IMR-90 (cell line): ENCODE measurements at regions not wholly inside any gene's neighbourhood (a gene's known extent, or its start where the extent isn't known, plus 50 kb on each side); places are given as distances from the start of the nearest gene placed in this dataset.
"Not testable (repeated sequence)": the region's sequence is repeated elsewhere in the genome, so short reads cannot be mapped to it uniquely, and the experiment has no call there.

ENCODE experiments used
- ATAC-seq: fragments of 200-7000 bp; cut with Tn5 transposase; 2 replicates; pipeline ENCODE4 v1.9.1; 2020; ENCODE audit warnings: low read depth, mild to moderate bottlenecking, moderate library complexity
- BruUV-seq: library from RNA; stranded (reverse); fragments of 400-500 nt; replicated peaks from 2 replicates; lab custom pipeline; 2021; lab: Mats Ljungman, UMichigan
- CTCF ChIA-PET: fragments of 300-600 bp; formaldehyde crosslinking; extraction: SDS; loops from one replicate; lab custom pipeline; 2021; ENCODE audit warnings: antibody characterized with exemption; lab: Yijun Ruan, JAX
- POLR2A ChIA-PET: fragments of 300-600 bp; sonication (Branson Sonifier 250); formaldehyde crosslinking; loops from one replicate; lab custom pipeline; 2022; ENCODE audit warnings: antibody characterized with exemption; ENCODE audit not compliant: unreplicated experiment; lab: Charles Lee
- DNase-seq: peaks from one replicate; pipeline ENCODE4 v3.0.0; 2013
- H2AFZ ChIP-seq: replicated peaks from 2 replicates; pipeline ENCODE3; 2013; ENCODE audit warnings: low read length, mild to moderate bottlenecking; ENCODE audit not compliant: poor library complexity
- H2AK5ac ChIP-seq: 2 replicates; pipeline ENCODE4 v1.6.1; 2013; ENCODE audit warnings: low read depth, low read length, inconsistent platforms
- H2AK9ac ChIP-seq: replicated peaks from 2 replicates; pipeline ENCODE3; 2013; ENCODE audit warnings: mild to moderate bottlenecking, low read depth, low read length, moderate library complexity; ENCODE audit not compliant: poor library complexity
- H2BK120ac ChIP-seq: 2 replicates; pipeline ENCODE4 v1.6.1; 2013; ENCODE audit warnings: low read depth, low read length, inconsistent platforms
- H2BK15ac ChIP-seq: 3 replicates; pipeline ENCODE4 v1.6.1; 2013; ENCODE audit warnings: low read depth, low read length, inconsistent platforms
- H2BK20ac ChIP-seq: 2 replicates; pipeline ENCODE4 v1.6.1; 2013; ENCODE audit warnings: low read depth, mild to moderate bottlenecking, inconsistent platforms, low read length, moderate library complexity
- H2BK5ac ChIP-seq: 2 replicates; pipeline ENCODE4 v1.6.1; 2013; ENCODE audit warnings: mild to moderate bottlenecking, low read depth, low read length, inconsistent platforms; ENCODE audit not compliant: poor library complexity, severe bottlenecking
- H3K14ac ChIP-seq: replicated peaks from 2 replicates; pipeline ENCODE4 v1.6.1; 2013; ENCODE audit warnings: low read depth, low read length, inconsistent platforms
- H3K18ac ChIP-seq: 2 replicates; pipeline ENCODE4 v1.6.1; 2013; ENCODE audit warnings: low read depth, low read length, control low read depth
- H3K23ac ChIP-seq: 2 replicates; pipeline ENCODE4 v1.6.1; 2013; ENCODE audit warnings: low read depth, low read length, inconsistent platforms
- H3K27ac ChIP-seq: 2 replicates; pipeline ENCODE4 v1.5.1; 2013; ENCODE audit warnings: mild to moderate bottlenecking, control low read depth, low read length; ENCODE audit not compliant: insufficient read depth
- H3K27me3 ChIP-seq: 2 replicates; pipeline ENCODE4 v1.6.1; 2013; ENCODE audit warnings: low read length; ENCODE audit not compliant: control insufficient read depth, insufficient read depth
- H3K36me3 ChIP-seq: 2 replicates; pipeline ENCODE4 v1.6.1; 2013; ENCODE audit warnings: low read length, mixed read lengths; ENCODE audit not compliant: control insufficient read depth, insufficient read depth
- H3K4ac ChIP-seq: 2 replicates; pipeline ENCODE4 v1.6.1; 2013; ENCODE audit warnings: low read depth, low read length, inconsistent platforms
- H3K4me1 ChIP-seq: 2 replicates; pipeline ENCODE4 v1.6.1; 2013; ENCODE audit warnings: low read length, mixed read lengths; ENCODE audit not compliant: control insufficient read depth, insufficient read depth
- H3K4me2 ChIP-seq: 2 replicates; pipeline ENCODE4 v1.6.1; 2013; ENCODE audit warnings: low read depth, mild to moderate bottlenecking, control low read depth, low read length, moderate library complexity
- H3K4me3 ChIP-seq: 2 replicates; pipeline ENCODE4 v1.5.1; 2013; ENCODE audit warnings: low read depth, mild to moderate bottlenecking, control low read depth, low read length, moderate library complexity; ENCODE audit not compliant: insufficient read depth
- H3K56ac ChIP-seq: 2 replicates; pipeline ENCODE4 v1.6.1; 2013; ENCODE audit warnings: low read length, inconsistent platforms; ENCODE audit not compliant: insufficient read depth; ENCODE audit errors: extremely low read depth
- H3K79me1 ChIP-seq, 2 experiments: 2 replicates each; pipeline ENCODE4 v1.6.1; 2013; ENCODE audit warnings: low read length in 2 of 2, inconsistent platforms in 1 of 2, low read depth in 1 of 2
- H3K9ac ChIP-seq: 2 replicates; pipeline ENCODE4 v1.6.1; 2013; ENCODE audit warnings: low read depth, low read length, control low read depth
- H3K9me1 ChIP-seq: 2 replicates; pipeline ENCODE4 v1.6.1; 2013; ENCODE audit warnings: low read length, inconsistent platforms; ENCODE audit not compliant: insufficient read depth
- H3K9me3 ChIP-seq: 2 replicates; pipeline ENCODE4 v1.6.1; 2013; ENCODE audit warnings: low read length; ENCODE audit not compliant: control insufficient read depth, insufficient read depth
- H4K20me1 ChIP-seq: 2 replicates; pipeline ENCODE4 v1.6.1; 2013; ENCODE audit warnings: low read length, inconsistent platforms; ENCODE audit not compliant: insufficient read depth
- H4K5ac ChIP-seq: 2 replicates; pipeline ENCODE4 v1.6.1; 2013; ENCODE audit warnings: mild to moderate bottlenecking, low read depth, low read length, control low read depth
- H4K8ac ChIP-seq, 2 experiments: 2 replicates each; pipeline ENCODE4 v1.6.1; 2013; ENCODE audit warnings: low read depth in 2 of 2, low read length in 2 of 2, control low read depth in 1 of 2, inconsistent platforms in 1 of 2
- H4K91ac ChIP-seq: 2 replicates; pipeline ENCODE4 v1.6.1; 2013; ENCODE audit warnings: low read depth, low read length, inconsistent platforms; ENCODE audit not compliant: insufficient read depth
- MAFK ChIP-seq: IDR thresholded peaks from 2 replicates; pipeline ENCODE4 v1.6.1; 2012; ENCODE audit warnings: low read depth, low read length, improper control_type of control experiment
- MXI1 ChIP-seq: IDR thresholded peaks from 2 replicates; pipeline ENCODE4 v1.6.1; 2012; ENCODE audit warnings: low read depth, mild to moderate bottlenecking, low read length, moderate library complexity, borderline replicate concordance
- RAD21 ChIP-seq: IDR thresholded peaks from 2 replicates; pipeline ENCODE4 v1.6.1; 2012; ENCODE audit warnings: low read length, improper control_type of control experiment
- WGBS, 2 experiments: methylation state at CpG; one replicate each; pipeline versions ENCODE4 v1.1.5 to v1.1.7; 2013; ENCODE audit warnings: missing lambda C conversion rate in 2 of 2; ENCODE audit not compliant: insufficient read length in 1 of 2; ENCODE audit errors: extremely low coverage in 2 of 2; 5-methylcytosine and 5-hydroxymethylcytosine counted together
- dilution Hi-C: fragments of 300-500 bp; cut with HindIII; formaldehyde crosslinking; loops from one replicate; pipeline ENCODE4 v1.14.3; 2018; ENCODE audit warnings: low sequenced_read_pairs; ENCODE audit not compliant: unreplicated experiment
- in situ Hi-C: fragments of 300-500 bp; cut with MboI; formaldehyde crosslinking; loops from 3 replicates; pipeline ENCODE4 v1.14.3; 2019; ENCODE audit warnings: low sequenced_read_pairs, inconsistent platforms, mixed read lengths
- intact Hi-C: fragments of 100-400 bp; cut with micrococcal nuclease; formaldehyde crosslinking; loops from 2 replicates; pipeline ENCODE4 v1.10.0; 2022

DNA sequence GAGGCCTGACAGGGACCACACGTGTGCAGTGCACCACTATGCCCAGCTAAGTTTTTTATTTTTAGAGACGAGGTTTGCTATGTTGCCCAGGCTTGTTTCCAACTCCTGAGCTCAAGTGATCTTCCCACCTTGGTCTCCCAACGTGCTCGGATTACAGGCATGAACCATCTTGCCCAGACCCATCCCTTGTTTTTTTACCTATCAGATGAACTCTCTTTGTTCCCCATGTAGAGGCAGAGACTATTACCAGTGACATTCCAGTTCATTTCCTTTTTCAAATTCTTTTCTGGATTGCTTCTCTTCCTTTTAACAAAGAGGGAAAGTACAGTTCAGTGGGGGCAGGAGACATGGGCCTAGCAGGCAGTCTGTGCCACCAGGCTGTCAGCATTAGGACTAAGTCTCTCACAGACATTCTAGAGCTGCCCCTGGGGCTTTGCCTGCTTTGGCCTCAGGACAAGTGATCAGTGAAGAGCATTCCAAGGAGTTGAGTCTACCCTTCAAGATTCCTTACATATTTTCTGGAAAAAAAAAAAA lies 103.5 kb upstream of the SLC7A14 start:
- Histone ChIP-seq H4K5ac (peak overlapping the region; percentile 80), H3K4ac (peak overlapping the region; percentile 96), H4K91ac (peak overlapping the region; percentile 100), H4K8ac (peak overlapping the region; percentile 99), H2AFZ (peak overlapping the region; percentile 83), H3K18ac (peak overlapping the region; percentile 79), H2AK5ac (peak overlapping the region; percentile 98), H4K20me1 (no peaks in the 10 kb centered on the region), H3K9me3 (no peaks in the 10 kb centered on the region), H3K56ac (peak overlapping the region; percentile 91), H3K27ac (peak overlapping the region; percentile 88), H3K79me1 (no peaks in the 10 kb centered on the region), H3K27me3 (no peaks in the 10 kb centered on the region), H2BK20ac (peak overlapping the region; percentile 94), H2BK15ac (peak overlapping the region; percentile 99), H3K4me1 (peaks cover 14% of the 10 kb centered on the region), H3K4me3 (no peak overlapping the region), H3K9me1 (peaks cover 11% of the 10 kb centered on the region), H3K23ac (peak overlapping the region; percentile 63), H2BK5ac (peak overlapping the region; percentile 94), H3K9ac (peak overlapping the region; percentile 30), H2AK9ac (peak overlapping the region; percentile 98), H3K36me3 (no peaks in the 10 kb centered on the region), H2BK120ac (peak overlapping the region; percentile 96), H3K14ac (peak overlapping the region; percentile 92), H3K4me2 (0 out of 2 replicates have a peak overlapping the region, but pooled peaks have one; percentile 18)
- ATAC-seq (peak; percentile 97), DNase-seq (peak; percentile 88)
- TF ChIP-seq MAFK (no peak), MXI1 (no peak), RAD21 (0 out of 2 replicates have a peak, but pooled peaks have one; percentile 1)
- intact Hi-C loops, result loop anchor here (1.0 kb wide), 2 partner anchors 120 to 219 kb away; no protein-coding TSS in a partner anchor
- BruUV-seq, result no TSS peak
- POLR2A ChIA-PET, result interaction anchor here (0.7 kb wide), 1 partner anchor 113 kb away, joined by 3 read pairs; no protein-coding TSS in a partner anchor
- 60% methylated on average over 1 of the region's 4 CpGs; no CpG with 5 or more reads in 1 of the 2 experiments for WGBS, 2 experiments
- dilution Hi-C loops, result no loop called here
- CTCF ChIA-PET, result interaction anchor here (0.8 to 1.2 kb wide), 6 partner anchors 13 to 159 kb away, joined by 3 to 6 read pairs (median 3); no protein-coding TSS in a partner anchor
- in situ Hi-C loops, result no loop called here

DNA sequence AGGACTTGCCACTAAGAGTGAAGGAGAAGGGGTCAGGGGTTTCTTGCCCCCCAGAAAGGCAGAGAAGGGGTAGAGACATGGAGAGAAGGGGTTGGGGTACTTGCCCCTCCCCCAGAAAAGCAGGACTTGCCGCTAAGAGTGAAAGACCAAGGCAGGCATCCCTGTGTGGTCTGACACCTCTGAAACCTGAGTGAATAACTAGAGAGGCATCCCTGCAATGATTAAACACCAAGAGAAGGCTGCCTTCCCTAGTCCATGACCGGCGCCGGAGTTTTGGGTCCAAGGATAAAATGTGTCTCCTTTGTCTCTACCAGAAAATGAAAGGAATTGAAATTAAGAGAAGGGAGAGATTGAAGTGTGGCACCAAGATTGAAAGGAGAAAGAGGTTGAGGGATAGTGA lies 102.3 kb upstream of the SLC7A14 start:
- H3K27me3 ChIP-seq, H3K4me3 ChIP-seq, H3K18ac ChIP-seq, H3K27ac ChIP-seq, H3K9ac ChIP-seq, CTCF ChIA-PET, H2AK9ac ChIP-seq, H4K20me1 ChIP-seq, dilution Hi-C loops, H3K79me1 ChIP-seq, H2BK5ac ChIP-seq, in situ Hi-C loops, H2AFZ ChIP-seq, H4K5ac ChIP-seq, H3K23ac ChIP-seq, DNase-seq, BruUV-seq, H3K36me3 ChIP-seq, intact Hi-C loops, H2BK15ac ChIP-seq, ATAC-seq, H3K9me3 ChIP-seq, H3K56ac ChIP-seq, H3K4me2 ChIP-seq, POLR2A ChIA-PET: not testable (repeated sequence)
- peaks cover 14% of the 10 kb centered on the region for H3K4me1 ChIP-seq
- peak overlapping the region; percentile 27 to 99; a peak in 1 of 4 replicates for H4K8ac ChIP-seq
- WGBS, 2 experiments, result no CpG with 5 or more reads among the region's 4 CpGs
- H2BK120ac ChIP-seq, result peak overlapping the region; percentile 60
- H3K4ac ChIP-seq, result peak overlapping the region; percentile 52
- H2BK20ac ChIP-seq, result peak overlapping the region; percentile 94
- peaks cover 11% of the 10 kb centered on the region for H3K9me1 ChIP-seq
- H2AK5ac ChIP-seq, result 0 out of 2 replicates have a peak overlapping the region, but pooled peaks have one; percentile 57
- peak overlapping the region; percentile 100 for H4K91ac ChIP-seq
- 0 out of 2 replicates have a peak overlapping the region, but pooled peaks have one; percentile 25 for H3K14ac ChIP-seq
